HG03060 (cell line): ENCODE measurements at regions not wholly inside any gene's neighbourhood (a gene's known extent, or its start where the extent isn't known, plus 50 kb on each side); places are given as distances from the start of the nearest gene placed in this dataset.
"Not testable (repeated sequence)": the region's sequence is repeated elsewhere in the genome, so short reads cannot be mapped to it uniquely, and the experiment has no call there.

Experiments
- ATAC-seq: cut with Tn5 transposase; IDR thresholded peaks from one replicate; pipeline ENCODE4 v1.9.1; 2021; ENCODE audit warnings: low read depth, moderate number of reproducible peaks; ENCODE audit not compliant: unreplicated experiment

DNA sequence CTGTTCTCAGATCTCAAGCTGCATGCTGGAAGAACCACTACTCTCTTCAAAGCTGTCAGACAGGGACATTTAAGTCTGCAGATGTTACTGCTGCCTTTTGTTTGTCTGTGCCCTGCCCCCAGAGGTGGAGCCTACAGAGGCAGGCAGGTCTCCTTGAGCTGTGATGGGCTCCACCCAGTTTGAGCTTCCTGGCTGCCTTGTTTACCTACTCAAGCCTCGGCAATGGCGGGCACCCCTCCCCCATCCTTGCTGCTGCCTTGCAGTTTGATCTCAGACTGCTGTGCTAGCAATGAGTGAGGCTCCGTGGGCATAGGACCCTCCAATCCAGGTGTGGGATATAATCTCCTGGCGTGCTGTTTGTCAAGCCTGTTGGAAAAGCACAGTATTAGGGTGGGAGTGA, 1122.9 kb downstream of the DNAJB9 start:
- ATAC-seq, result not testable (repeated sequence)

DNA sequence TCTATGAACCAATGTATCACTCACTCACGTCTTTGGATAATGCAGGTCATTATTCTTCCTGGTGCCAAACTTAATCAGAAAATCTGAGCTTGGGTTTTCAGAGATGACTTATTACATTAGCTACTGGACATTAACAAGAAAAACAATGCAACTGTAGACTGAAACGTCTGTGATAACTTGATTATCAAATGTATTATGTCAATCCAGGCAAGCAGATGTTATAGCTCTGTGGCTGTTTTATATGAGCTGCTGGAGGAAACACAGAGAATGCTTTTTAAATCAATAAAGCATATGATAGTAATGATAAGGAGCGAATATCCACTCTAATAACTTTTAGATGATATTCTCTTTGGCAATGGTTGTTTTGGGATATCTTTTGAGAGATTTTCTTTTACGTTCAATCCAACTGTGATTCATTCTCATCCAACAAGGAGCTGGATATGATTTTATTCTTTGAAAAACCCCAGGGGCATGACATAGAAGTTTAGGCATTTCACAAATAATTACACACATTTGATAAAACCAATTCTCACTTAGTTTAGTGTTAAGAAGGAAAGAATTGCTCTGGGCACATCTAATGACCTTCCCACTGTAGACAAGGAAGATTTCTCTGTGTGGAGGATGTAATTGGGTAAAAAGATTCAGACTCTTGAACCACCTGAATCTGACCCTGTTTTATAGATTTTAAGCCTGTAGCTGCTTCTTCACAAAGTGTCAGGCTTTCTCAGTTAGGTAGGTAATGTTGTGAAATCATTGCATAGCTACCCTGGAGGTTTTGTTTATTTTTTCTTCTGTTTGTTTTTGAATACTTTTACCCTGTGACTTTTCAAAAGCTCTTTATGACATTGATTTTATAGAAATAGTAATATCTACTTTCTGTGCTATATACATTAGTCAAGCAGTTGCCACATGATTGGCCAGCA, 1124.7 kb downstream of the DNAJB9 start:
- ATAC-seq, result no peak

DNA sequence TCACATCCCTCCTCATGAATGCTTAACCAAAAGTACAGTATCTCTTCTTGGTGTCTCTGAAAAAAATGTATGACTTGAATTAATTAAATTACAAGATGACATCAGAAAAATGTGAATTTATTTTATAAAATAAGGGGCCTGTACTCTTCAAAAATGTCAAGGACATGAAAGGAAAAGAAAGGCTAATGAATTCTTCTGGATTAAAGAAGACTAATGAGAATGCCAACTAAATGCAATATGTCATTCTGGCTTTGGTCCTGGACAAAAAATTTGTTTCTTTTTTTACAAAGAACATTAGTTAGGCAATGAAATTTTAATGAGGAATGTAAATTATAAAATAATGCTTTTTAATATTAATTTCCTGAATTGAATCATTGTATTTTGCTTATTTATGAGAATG, 1125.7 kb downstream of the DNAJB9 start:
- ATAC-seq, result no peak

DNA sequence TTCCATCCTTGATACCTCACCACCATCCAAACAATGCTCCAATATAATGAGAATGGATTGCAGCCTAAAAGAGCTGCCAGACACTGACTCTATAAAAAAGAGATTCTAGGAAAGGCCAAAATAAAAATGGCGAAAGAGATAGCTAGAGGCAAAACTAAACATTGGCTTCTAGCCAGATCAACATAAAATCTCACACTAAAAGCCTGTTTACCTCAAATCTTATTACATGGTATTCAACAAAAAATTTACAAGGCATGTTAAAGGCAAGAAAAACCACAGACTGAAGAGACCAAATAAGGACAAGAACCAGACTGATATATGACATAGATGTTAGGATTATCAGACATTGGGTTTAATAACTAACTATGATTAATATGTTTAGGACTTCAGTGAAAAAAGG, 1127.0 kb downstream of the DNAJB9 start:
- no peak for ATAC-seq

DNA sequence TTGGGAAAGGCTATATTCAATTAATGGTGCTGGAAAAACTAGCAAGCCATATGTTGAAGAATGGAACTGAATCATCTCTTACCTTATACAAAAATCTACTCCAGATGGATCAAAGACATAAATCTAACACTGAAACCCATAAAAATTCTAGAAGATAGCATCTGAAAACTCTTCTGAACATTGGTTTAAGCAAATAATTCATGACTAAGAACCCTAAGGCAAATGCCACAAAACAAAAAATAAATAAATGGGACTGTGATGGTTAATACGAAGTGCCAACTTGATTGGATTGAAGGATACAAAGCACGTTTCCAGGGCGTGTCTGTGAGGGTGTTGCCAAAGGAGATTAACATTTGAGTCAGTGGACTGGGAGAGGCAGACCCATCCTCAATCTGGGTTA, 1130.0 kb downstream of the DNAJB9 start:
- ATAC-seq, result no peak

DNA sequence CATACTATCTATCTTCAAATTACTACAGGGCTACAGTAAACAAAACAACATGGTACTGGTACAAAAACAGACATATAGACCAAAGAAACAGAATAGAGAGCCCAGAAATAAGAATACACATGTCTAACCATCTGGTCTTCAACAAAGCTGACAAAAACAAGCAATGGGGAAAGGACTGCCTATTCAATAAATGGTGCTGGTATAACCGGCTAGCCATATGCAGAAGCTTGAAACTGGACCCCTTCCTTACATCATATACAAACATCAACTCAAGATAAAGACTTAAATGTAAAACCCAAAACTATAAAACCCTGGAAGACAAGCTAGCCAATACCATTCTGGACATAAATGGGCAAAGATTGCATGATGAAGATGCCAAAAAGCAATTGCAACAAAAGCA, 1143.7 kb downstream of the DNAJB9 start:
- no peak for ATAC-seq

DNA sequence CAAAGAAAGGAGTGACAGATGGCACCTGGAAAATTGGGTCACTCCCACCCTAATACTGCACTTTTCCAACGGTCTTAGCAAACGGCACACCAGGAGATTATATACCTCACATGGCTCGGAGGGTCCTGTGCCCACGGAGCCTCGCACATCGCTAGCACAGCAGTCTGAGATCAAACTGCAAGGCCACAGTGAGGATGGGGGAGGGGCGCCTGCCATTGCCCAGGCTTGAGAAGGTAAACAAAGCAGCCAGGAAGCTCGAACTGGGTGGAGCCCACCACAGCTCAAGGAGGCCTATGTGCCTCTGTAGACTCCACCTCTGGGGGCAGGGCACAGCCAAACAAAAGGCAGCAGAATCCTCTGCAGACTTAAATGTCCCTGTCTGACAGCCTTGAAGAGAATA, 1149.7 kb downstream of the DNAJB9 start:
- not testable (repeated sequence) for ATAC-seq

DNA sequence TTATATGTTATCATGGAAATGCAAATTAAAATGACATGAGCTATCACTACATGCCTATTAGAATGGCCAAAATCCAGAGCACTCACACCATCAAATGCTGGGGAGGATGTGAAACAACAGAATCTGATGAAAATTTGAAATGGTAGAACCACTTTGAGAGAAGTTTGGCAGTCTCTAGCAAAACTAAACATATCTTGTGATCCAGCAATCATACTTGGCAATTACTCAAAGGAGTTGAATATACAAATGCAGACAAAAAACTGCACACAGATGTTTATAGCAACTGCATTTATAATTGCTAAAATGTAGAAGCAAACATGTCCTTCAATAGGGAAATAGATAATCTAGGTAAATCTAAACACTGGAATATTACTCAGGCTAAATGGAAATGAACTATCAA, 1164.9 kb downstream of the DNAJB9 start:
- ATAC-seq, result no peak

DNA sequence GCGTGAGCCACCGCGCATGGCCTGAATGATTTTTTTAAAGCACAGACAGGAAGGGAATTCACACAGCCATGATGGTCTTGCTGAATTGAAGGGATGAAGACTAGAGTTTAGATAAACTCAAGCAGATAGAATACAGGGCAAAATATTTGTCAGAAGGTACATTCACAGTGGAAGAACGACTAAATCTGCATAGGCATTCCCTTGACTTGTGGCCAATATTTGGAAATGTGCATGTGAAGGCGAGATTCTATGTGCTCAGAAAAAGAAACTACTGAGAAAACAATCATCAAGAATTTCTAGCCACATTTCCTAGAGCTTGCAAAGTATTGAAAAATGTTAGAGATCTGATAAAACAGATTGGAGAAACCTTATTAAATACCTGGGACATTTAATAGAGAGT, 1166.2 kb downstream of the DNAJB9 start:
- no peak for ATAC-seq

DNA sequence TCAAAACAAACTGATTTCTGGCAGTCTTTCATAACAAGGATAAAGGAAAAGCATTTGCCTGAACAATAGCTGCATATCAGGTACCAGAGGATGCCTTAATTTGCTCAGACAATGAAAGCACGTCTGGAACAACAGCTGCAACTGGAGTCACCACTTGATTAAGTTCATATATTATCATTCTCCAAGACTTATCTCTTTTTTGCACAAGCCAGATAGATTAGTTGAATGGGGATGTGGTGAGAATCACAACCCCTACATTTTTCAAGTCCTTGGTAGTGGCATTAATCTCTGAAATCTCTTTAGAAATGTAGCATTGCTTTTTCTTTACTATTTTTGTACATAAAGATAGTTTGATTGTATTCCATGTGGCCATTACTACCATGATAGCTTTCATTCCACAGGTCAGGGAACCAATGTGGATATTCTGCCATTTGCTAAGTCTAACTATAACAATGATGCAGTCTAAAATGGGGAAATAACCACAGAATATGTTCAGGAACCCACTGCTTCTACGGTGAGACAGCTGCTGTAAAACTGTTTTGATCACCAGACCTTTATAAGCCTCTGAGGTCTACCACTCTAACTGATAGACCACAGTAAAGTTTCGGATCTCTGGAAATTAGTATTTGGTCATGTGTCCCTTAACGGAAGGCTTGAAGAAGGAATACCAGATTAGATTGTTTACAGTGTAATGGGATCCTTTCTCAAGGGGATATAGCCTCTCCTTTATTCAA, 1176.2 kb downstream of the DNAJB9 start:
- no peak for ATAC-seq

DNA sequence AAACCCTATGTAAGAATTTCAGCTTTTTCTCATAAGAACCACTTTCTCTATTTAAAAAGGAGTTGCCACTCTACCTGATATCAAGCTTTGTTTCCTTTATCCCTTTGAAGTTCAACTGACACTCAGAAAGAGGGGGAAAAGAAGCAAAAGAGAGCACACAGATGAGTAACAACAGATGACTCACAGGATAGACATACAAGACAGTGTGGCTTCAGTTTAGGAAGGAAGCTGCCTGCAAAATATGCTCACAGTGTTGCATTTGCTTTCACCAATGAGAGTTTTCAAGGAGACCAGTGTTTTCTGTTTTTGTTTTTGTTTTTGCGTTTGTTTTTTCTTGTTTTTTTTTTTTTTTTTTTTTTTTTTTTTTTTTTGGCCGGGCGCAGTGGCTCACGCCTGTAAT, 1181.6 kb downstream of the DNAJB9 start:
- no peak for ATAC-seq

DNA sequence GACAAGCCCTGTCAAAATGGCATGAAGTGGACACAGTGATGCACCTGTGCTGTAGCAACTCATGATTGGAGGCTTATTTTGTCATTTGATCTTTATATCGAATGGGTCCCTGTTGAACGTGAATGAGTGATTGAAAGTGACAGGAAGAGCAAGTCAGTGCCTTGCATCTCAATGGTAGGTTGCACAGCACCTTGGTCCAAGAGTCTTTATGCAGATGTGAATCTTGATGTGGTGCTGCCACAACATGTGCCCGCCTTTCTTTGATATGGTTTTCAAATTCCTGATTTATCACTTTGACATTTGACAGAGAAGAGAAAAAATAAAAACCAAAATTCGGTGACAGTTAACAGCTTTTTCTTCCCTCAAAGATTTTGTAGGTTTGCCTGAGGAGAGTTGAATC, 1182.4 kb downstream of the DNAJB9 start:
- ATAC-seq, result no peak

DNA sequence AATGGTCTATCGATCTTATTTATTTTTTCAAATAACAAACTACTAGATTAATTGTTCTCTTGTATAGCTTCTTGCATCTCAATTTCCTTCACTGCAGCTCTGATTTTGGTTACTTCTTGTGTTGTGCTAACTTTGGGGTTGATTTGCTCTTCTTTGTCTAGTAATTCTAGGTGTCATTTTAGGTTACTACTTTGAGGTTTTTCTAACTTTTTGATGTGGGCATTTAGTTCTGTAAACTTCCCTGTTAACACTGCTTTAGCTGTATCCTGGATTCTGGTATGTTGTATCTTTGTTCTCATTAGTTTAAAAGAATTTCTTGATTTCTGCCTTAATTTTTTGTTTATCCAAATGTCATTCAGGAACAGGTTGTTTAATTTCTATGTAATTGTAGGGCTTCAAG, 1188.0 kb downstream of the DNAJB9 start:
- no peak for ATAC-seq

DNA sequence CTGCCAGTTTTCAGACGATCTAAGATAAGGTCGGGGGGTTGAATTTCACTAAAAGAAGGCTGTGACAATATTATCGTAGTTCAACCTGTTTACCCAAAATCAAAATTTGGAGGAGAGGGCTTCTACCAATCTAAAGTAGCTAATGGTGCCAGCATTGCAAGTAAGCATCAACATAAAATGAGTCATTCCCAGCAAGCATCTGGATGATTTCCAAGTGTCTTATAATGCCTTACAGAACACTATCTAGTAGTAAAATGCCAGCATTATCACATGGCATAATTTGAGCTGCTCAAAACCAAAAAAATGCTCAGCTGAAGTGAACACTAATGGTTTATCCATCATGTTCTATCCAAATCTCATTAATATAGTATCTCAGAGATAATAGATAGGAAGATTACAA, 1193.9 kb downstream of the DNAJB9 start:
- no peak for ATAC-seq

DNA sequence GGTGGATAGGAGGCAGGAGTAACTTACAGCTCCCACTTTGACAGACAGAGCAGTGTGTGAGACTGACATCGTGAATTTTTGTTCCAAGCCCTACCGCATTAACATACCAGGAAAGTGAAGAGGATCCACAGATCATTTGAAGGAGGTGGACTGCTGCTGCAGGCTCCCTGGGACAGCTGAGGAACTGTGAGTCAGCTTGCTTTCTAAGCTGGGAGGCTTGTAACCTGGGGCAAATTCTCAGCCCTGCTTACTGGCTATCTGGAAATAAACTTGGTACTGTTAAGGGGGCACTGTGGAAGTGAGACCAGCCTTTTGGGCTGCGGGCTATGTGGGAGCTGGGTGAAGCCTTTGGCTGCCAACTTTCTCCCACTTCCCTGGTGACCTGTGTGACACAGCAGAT, 1202.5 kb downstream of the DNAJB9 start:
- no peak for ATAC-seq

DNA sequence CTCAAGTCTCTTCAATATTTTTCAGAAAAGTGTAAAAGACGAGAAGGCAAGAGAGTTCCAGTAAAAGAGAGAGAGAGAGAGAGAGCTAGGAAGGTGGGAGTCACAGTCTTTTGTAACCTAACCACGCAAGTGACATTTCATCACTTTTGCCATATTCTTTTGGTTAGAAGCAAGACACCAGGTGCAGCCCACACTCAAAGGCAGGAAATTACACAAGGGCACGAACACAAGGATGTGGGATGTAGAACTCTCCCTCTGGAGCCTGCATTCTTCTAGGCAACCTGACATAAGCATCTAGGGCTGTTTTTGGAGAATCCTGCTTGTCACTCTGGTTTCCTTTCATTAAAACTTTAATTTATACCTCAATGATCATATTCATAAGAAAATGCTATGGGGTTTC, 1213.1 kb downstream of the DNAJB9 start:
- ATAC-seq, result no peak

DNA sequence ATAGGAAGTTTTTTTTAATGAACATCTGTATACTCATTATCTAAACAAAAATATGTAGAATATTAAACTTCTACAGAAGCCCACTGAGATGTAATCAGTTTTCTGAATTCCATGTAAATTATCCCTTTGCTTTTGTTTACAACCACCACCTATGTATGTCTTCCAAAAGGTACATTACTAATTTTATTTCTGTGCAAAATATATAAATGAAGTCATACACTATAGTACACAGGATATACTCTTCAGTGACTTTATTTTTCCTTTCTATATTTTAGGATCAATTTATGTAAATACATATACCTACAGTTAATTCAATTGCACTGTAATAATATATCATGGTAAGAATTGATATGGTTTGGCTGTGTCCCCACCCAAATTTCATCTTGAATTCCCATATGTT, 1236.9 kb downstream of the DNAJB9 start:
- no peak for ATAC-seq

DNA sequence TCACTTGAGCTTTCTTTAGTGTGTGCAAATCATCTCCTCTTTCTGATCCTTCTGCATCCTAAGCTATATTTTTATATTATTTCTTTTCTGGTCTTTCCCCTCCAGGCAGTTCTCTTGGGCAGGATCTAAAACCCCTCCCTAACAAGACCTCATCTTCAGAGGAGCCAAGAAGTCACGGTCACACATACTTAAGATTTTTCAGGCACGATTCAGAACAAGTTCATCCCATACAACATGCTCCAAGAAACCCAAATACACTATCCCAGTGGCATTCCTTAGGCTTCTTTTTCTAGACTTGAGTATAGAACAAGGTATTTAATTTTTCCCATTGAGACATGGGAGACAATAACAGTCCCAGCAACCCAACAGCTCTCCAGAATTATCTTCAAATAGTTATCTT, 1251.5 kb downstream of the DNAJB9 start:
- ATAC-seq, result no peak

DNA sequence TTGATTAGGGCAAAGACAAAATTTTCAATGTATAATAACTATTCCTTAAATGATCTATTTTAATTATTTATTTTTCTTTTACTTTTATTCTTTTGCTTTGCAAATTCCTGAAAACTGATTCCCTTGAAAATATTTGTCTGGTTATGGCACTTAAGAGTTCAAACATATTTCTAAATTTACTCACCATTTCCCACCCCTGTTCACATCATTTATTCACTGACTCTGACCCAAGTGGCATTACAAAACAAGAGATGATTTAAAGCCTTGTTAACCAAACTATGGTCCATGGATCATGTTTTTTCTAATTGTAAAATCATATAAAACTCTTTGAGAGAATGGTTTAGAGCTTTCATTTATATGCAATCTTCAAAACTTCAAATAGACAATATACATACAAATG, 1256.1 kb upstream of the LRRN3 start:
- no peak for ATAC-seq

DNA sequence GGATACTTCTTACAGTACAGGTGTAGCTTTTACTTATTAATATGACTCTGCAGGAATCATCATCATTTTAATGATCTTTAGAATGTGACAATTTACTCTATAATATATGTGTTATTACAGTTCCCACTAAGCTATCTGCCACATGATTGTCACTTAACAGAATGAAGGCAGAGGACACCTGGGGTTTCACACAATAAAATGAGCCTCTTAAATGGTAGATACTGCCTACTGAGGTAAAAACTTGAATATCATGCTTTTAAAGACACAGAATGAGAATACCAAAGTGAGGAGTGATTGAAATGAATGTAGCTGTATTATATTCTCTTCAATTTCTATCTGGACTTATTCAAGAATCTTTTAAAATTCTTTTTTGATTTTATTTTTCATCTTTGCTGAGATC, 1255.3 kb upstream of the LRRN3 start:
- ATAC-seq, result no peak

DNA sequence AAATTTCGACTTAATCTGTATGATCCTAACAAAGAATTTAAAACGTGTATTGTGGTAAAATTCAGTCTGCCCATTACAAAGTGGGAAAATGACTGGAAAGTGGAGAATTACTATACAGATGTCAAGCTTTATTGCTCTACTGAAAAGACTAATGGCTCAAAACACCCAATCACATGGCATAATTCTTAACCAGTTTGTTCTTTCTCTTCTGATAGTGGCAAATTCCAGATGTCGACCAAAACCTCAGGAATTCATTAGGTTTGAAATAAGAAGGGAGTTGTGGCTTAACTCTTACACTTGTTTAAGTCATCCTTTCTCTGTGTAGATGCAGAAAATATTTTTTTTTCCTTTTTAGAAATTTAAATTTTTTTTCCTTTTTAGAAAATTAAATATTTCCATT, 1254.9 kb upstream of the LRRN3 start:
- no peak for ATAC-seq

DNA sequence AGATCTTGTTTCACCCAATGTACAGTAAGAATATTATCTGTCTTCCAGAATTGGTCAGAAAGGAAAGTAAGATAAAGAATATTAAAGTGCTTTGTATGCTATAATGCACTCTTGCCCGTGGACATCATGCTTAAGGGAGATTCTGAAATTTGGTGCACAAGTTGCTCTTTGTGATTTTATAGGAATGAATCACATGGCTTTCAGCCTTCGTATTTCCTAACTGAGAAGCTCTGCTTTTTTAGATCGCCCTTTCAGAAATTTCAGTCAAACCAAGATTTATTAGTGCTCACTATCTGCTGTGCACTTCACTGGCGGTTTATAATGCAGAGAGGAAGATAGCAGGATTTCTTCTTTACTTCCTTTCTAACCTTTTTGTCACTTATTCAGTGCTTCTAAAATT, 1248.5 kb upstream of the LRRN3 start:
- ATAC-seq, result no peak
